ENCODE measurements at regions not wholly inside any gene's neighbourhood (a gene's known extent, or its start where the extent isn't known, plus 50 kb on each side); places are given as distances from the start of the nearest gene placed in this dataset.

- no peak overlapping the region for H3K9ac ChIP-seq (ENCODE audit: low read length)
- no peaks in the 10 kb centered on the region for H3K36me3 ChIP-seq (ENCODE audit: control insufficient read depth, insufficient read depth, low read length)
- no peak overlapping the region for H4K8ac ChIP-seq (ENCODE audit: low read depth, low read length)
- no peak overlapping the region for H2BK15ac ChIP-seq (replicated peaks; ENCODE audit: low read depth)
- no peak overlapping the region for H3K27ac ChIP-seq (ENCODE audit: low read depth, low read length)
- no peak for DNase-seq
- no peaks in the 10 kb centered on the region for H3K4me1 ChIP-seq (ENCODE audit: control insufficient read depth, low read depth, low read length)
- no peaks in the 10 kb centered on the region for H3K79me2 ChIP-seq (ENCODE audit: control insufficient read depth, insufficient read depth, low read length)
- no peak overlapping the region for H3K18ac ChIP-seq (ENCODE audit: low read length)
- H2AK5ac ChIP-seq (ENCODE audit: low read length) = no peak overlapping the region
- no peak overlapping the region for H3K4ac ChIP-seq (ENCODE audit: low read depth, low read length)
- no peak overlapping the region for H3K4me2 ChIP-seq (ENCODE audit: low read length)
- H3K79me1 ChIP-seq (ENCODE audit: low read length) = no peaks in the 10 kb centered on the region
- WGBS (ENCODE audit: extremely low coverage, insufficient coverage, low lambda C conversion rate) = 100% methylated on average over 1 of the region's 3 CpGs
- H3K4me3 ChIP-seq (ENCODE audit: low read length) = no peak overlapping the region
- no peak overlapping the region for H3K56ac ChIP-seq (ENCODE audit: low read length)
- H2BK5ac ChIP-seq (ENCODE audit: low read length) = no peak overlapping the region
- no peak overlapping the region for H3K23ac ChIP-seq (ENCODE audit: low read length)
- H3K27me3 ChIP-seq (ENCODE audit: insufficient read depth, low read length, poor library complexity) = no peaks in the 10 kb centered on the region
- H2BK120ac ChIP-seq (ENCODE audit: low read depth, low read length) = no peak overlapping the region
- no peak overlapping the region for H4K5ac ChIP-seq (ENCODE audit: low read length)
These were observed 53.2 kb upstream of the UBE2E3 start for GRCh38 chr2:180927030-180927686.

DNA sequence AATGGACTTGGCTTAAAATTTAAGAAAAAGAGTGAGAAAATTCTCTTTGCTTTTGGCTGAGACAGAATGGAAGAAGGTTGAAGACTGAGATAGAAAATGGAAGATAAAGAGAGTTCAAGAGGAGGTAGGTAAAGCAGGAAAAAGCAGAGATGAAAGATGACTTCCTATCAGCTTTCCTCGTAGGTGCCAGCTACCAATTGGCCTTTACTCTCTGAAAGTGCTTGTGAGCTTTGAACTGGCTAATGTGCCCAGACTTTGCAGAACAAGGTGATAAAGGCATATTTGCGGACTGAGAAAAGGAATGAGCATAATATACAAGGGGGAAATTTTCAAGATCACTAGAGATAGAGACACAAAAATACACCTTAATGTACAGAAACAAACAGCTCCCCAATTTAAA, 54.7 kb upstream of the UBE2E3 start:
- Histone ChIP-seq H2BK5ac (ENCODE audit: low read length) (no peak overlapping the region), H3K18ac (ENCODE audit: low read length) (no peak overlapping the region), H3K4me3 (ENCODE audit: low read length) (no peak overlapping the region), H3K79me1 (ENCODE audit: low read length) (no peaks in the 10 kb centered on the region), H3K4me2 (ENCODE audit: low read length) (no peak overlapping the region), H3K56ac (ENCODE audit: low read length) (no peak overlapping the region), H3K9ac (ENCODE audit: low read length) (no peak overlapping the region), H3K79me2 (ENCODE audit: control insufficient read depth, insufficient read depth, low read length) (no peaks in the 10 kb centered on the region), H3K27me3 (ENCODE audit: insufficient read depth, low read length, poor library complexity) (no peaks in the 10 kb centered on the region), H2BK120ac (ENCODE audit: low read depth, low read length) (no peak overlapping the region), H3K23ac (ENCODE audit: low read length) (no peak overlapping the region), H3K4me1 (ENCODE audit: control insufficient read depth, low read depth, low read length) (no peaks in the 10 kb centered on the region), H4K5ac (ENCODE audit: low read length) (no peak overlapping the region), H2BK15ac (replicated peaks; ENCODE audit: low read depth) (no peak overlapping the region), H4K8ac (ENCODE audit: low read depth, low read length) (no peak overlapping the region), H3K36me3 (ENCODE audit: control insufficient read depth, insufficient read depth, low read length) (no peaks in the 10 kb centered on the region), H3K27ac (ENCODE audit: low read depth, low read length) (no peak overlapping the region), H2AK5ac (ENCODE audit: low read length) (no peak overlapping the region), H3K4ac (ENCODE audit: low read depth, low read length) (no peak overlapping the region)
- no peak for DNase-seq
- whole genome bisulfite sequencing (ENCODE audit: extremely low coverage, insufficient coverage, low lambda C conversion rate) = no CpG with 5 or more reads among the region's 2 CpGs

DNA sequence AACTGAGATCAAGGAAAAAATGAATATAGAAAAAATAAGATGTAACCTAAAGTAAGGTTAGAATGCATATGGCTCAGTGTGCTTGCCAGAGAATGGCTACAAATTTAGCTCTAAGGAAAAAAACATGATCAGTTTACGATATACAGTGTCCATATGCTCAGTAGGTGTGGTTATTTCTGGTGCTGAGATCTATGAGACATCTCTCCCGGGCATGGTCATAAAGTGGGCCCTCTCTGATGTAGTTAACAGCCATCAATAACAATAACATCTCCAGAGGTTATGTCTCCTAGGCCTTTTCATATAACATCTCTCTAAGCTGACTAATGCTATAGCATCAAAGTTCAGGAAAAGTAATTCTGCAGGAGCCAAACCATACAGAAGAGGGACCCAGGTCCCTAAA, 56.3 kb upstream of the UBE2E3 start:
- no CpG with 5 or more reads among the region's 2 CpGs for WGBS (ENCODE audit: extremely low coverage, insufficient coverage, low lambda C conversion rate)
- no peaks in the 10 kb centered on the region for H3K4me1 ChIP-seq (ENCODE audit: control insufficient read depth, low read depth, low read length)
- H2AK5ac ChIP-seq (ENCODE audit: low read length) = no peak overlapping the region
- no peak overlapping the region for H3K18ac ChIP-seq (ENCODE audit: low read length)
- H3K27me3 ChIP-seq (ENCODE audit: insufficient read depth, low read length, poor library complexity) = no peaks in the 10 kb centered on the region
- no peak overlapping the region for H3K4me2 ChIP-seq (ENCODE audit: low read length)
- no peaks in the 10 kb centered on the region for H3K36me3 ChIP-seq (ENCODE audit: control insufficient read depth, insufficient read depth, low read length)
- no peak overlapping the region for H2BK120ac ChIP-seq (ENCODE audit: low read depth, low read length)
- H3K9ac ChIP-seq (ENCODE audit: low read length) = no peak overlapping the region
- H2BK5ac ChIP-seq (ENCODE audit: low read length) = no peak overlapping the region
- no peak overlapping the region for H3K4ac ChIP-seq (ENCODE audit: low read depth, low read length)
- no peak overlapping the region for H3K27ac ChIP-seq (ENCODE audit: low read depth, low read length)
- no peak overlapping the region for H3K56ac ChIP-seq (ENCODE audit: low read length)
- no peak overlapping the region for H2BK15ac ChIP-seq (replicated peaks; ENCODE audit: low read depth)
- DNase-seq = no peak
- no peaks in the 10 kb centered on the region for H3K79me1 ChIP-seq (ENCODE audit: low read length)
- H3K79me2 ChIP-seq (ENCODE audit: control insufficient read depth, insufficient read depth, low read length) = no peaks in the 10 kb centered on the region
- H4K5ac ChIP-seq (ENCODE audit: low read length) = no peak overlapping the region
- no peak overlapping the region for H3K4me3 ChIP-seq (ENCODE audit: low read length)
- H4K8ac ChIP-seq (ENCODE audit: low read depth, low read length) = no peak overlapping the region
- no peak overlapping the region for H3K23ac ChIP-seq (ENCODE audit: low read length)

DNA sequence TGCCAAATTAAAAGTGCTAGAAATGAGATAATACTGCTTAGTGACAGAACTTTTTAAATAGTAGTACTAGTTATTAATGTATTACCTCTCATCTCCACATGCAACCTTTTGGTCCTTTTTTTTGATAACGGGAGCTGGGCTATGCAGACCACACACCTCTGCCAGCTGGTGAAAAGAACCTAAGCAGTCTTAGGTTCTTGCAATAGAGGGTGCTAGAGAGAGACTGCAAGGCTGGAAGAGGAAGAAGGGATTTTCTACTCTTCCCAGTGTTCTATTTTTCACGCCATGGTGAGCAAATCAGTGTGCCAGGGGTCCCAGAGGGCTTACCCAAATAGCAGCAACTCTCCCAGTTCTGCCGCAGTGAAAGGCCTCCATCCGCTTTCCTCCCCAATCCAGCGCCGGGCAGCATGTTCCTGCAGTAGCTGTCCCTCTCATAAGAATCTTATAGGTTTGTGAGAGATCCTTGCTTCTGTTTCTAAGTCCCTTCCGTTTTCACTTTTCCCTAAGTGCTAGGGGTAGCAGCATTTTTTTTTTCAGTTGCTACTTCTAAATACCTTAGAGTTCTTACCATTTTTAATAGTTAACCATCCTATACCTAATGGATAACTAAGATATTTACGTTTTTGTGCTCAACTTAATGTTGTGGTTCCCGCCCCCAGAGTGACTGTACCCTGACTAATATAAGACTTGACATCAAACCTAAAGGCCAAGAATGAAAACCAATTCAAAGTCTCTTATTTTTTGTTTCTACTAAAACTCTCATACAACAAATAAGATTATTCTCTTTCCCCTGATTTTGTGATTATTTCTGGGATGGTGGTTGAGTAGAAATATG, 69.4 kb upstream of the UBE2E3 start:
- Histone ChIP-seq H3K27ac (ENCODE audit: low read depth, low read length) (no peak overlapping the region), H3K4me3 (ENCODE audit: low read length) (no peak overlapping the region), H3K4ac (ENCODE audit: low read depth, low read length) (no peak overlapping the region), H3K36me3 (ENCODE audit: control insufficient read depth, insufficient read depth, low read length) (no peaks in the 10 kb centered on the region), H2AK5ac (ENCODE audit: low read length) (no peak overlapping the region), H2BK5ac (ENCODE audit: low read length) (no peak overlapping the region), H3K9ac (ENCODE audit: low read length) (no peak overlapping the region), H2BK120ac (ENCODE audit: low read depth, low read length) (no peak overlapping the region), H4K8ac (ENCODE audit: low read depth, low read length) (no peak overlapping the region), H3K56ac (ENCODE audit: low read length) (no peak overlapping the region), H3K4me1 (ENCODE audit: control insufficient read depth, low read depth, low read length) (no peaks in the 10 kb centered on the region), H3K18ac (ENCODE audit: low read length) (no peak overlapping the region), H2BK15ac (replicated peaks; ENCODE audit: low read depth) (no peak overlapping the region), H3K27me3 (ENCODE audit: insufficient read depth, low read length, poor library complexity) (no peaks in the 10 kb centered on the region), H3K79me1 (ENCODE audit: low read length) (no peaks in the 10 kb centered on the region), H3K79me2 (ENCODE audit: control insufficient read depth, insufficient read depth, low read length) (no peaks in the 10 kb centered on the region), H3K4me2 (ENCODE audit: low read length) (no peak overlapping the region), H3K23ac (ENCODE audit: low read length) (no peak overlapping the region), H4K5ac (ENCODE audit: low read length) (no peak overlapping the region)
- DNase-seq = peak; percentile 20
- WGBS (ENCODE audit: extremely low coverage, insufficient coverage, low lambda C conversion rate) = no CpG with 5 or more reads among the region's 9 CpGs

DNA sequence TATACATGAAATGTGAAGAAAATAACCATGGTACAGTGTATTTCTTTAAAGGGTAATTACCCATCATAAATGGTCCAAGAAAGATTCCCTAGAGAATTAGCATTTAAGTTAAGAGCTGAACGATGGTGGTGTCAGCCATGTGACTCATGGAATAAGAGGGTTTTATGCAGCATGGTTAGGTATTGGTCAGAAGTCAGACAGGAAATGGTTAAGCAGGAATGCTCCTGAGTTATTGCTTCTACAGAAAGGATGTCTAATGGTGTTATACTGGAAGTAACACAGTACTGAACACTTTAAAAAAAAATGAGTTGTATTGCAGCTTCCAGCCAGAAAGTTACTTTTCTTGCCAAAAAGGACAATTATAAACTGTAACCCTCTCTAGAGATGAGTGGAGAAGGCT, 72.7 kb upstream of the UBE2E3 start:
- H3K23ac ChIP-seq (ENCODE audit: low read length) = no peak overlapping the region
- H3K4me1 ChIP-seq (ENCODE audit: control insufficient read depth, low read depth, low read length) = no peaks in the 10 kb centered on the region
- no peak overlapping the region for H3K4me2 ChIP-seq (ENCODE audit: low read length)
- WGBS (ENCODE audit: extremely low coverage, insufficient coverage, low lambda C conversion rate) = no CpG with 5 or more reads among the region's 1 CpG
- no peaks in the 10 kb centered on the region for H3K79me2 ChIP-seq (ENCODE audit: control insufficient read depth, insufficient read depth, low read length)
- no peak overlapping the region for H4K8ac ChIP-seq (ENCODE audit: low read depth, low read length)
- no peak overlapping the region for H2BK5ac ChIP-seq (ENCODE audit: low read length)
- DNase-seq = no peak
- no peak overlapping the region for H2BK120ac ChIP-seq (ENCODE audit: low read depth, low read length)
- H2BK15ac ChIP-seq (replicated peaks; ENCODE audit: low read depth) = no peak overlapping the region
- H3K36me3 ChIP-seq (ENCODE audit: control insufficient read depth, insufficient read depth, low read length) = no peaks in the 10 kb centered on the region
- H3K4ac ChIP-seq (ENCODE audit: low read depth, low read length) = no peak overlapping the region
- H2AK5ac ChIP-seq (ENCODE audit: low read length) = no peak overlapping the region
- H3K27me3 ChIP-seq (ENCODE audit: insufficient read depth, low read length, poor library complexity) = no peaks in the 10 kb centered on the region
- H3K9ac ChIP-seq (ENCODE audit: low read length) = no peak overlapping the region
- no peak overlapping the region for H3K27ac ChIP-seq (ENCODE audit: low read depth, low read length)
- H4K5ac ChIP-seq (ENCODE audit: low read length) = no peak overlapping the region
- H3K4me3 ChIP-seq (ENCODE audit: low read length) = no peak overlapping the region
- no peak overlapping the region for H3K18ac ChIP-seq (ENCODE audit: low read length)
- H3K56ac ChIP-seq (ENCODE audit: low read length) = no peak overlapping the region
- H3K79me1 ChIP-seq (ENCODE audit: low read length) = no peaks in the 10 kb centered on the region

All from mesendoderm (in vitro differentiated cells).